ENCODE measurements at regions not wholly inside any gene's neighbourhood (a gene's known extent, or its start where the extent isn't known, plus 50 kb on each side); places are given as distances from the start of the nearest gene placed in this dataset.

DNA sequence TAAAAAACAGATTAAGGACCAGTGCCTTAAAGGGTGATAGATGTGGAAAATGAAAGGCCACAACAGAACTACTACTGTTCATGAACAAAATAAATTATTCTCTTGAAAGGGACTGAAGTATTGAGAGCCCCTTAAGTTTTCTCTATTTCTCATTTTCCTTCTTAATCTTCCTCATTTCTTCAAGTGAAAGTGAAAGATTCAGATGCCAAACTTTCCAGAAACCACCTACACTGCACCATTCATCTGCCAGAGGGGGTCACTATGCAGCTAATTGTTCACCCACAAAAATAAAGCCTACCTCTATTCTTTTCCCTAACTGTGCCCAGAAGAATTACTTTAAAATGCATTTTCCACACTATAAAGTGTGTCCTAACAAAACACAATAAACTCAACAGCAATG lies 140.1 kb downstream of the NR4A2 start:
- Mint-ChIP-seq H3K27me3 (peaks cover 0 to 3% (median 0%) of the 10 kb centered on the region in 5 donors), H3K9me3 (no peaks in the 10 kb centered on the region), H3K4me3 (no peak overlapping the region), H3K27ac (no peak overlapping the region), H3K36me3 (no peaks in the 10 kb centered on the region), H3K4me1 (no peaks in the 10 kb centered on the region)
- no peak for ATAC-seq
- POLR2A ChIA-PET: no interaction called here
- DNase-seq: peak in 1 of 10 donors; percentile 3

DNA sequence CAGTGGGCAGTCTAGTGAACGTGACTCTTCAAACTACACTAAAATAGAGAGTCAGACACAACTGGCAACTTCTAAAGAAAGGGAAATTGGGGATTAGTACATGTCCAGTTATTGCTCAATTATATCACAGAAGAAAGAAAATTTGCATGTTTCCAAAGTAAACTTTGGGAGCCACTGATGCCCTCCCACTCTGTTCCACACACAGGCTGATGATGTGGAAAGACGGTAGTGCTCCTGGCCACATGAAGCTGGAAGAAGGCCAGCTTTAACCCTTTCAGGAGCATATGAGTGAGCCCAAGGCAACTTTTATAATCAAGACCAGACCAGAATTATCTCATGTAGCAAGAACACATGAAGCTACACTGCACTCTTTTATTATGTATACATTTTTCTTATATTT lies 141.0 kb downstream of the NR4A2 start:
- Mint-ChIP-seq H3K27ac (no peak overlapping the region), H3K4me3 (no peak overlapping the region), H3K36me3 (no peaks in the 10 kb centered on the region), H3K4me1 (no peaks in the 10 kb centered on the region), H3K9me3 (no peaks in the 10 kb centered on the region), H3K27me3 (peaks cover 0 to 3% (median 0%) of the 10 kb centered on the region in 5 donors)
- ATAC-seq: no peak
- POLR2A ChIA-PET: no interaction called here
- no peak for DNase-seq

- DNase-seq (no peak), ATAC-seq (no peak)
- Mint-ChIP-seq H3K27ac (no peak overlapping the region), H3K9me3 (no peaks in the 10 kb centered on the region), H3K27me3 (peaks cover 0 to 4% (median under 1%) of the 10 kb centered on the region in 5 donors), H3K4me1 (no peaks in the 10 kb centered on the region), H3K36me3 (no peaks in the 10 kb centered on the region), H3K4me3 (no peak overlapping the region)
- POLR2A ChIA-PET: no interaction called here
Observed at GRCh38 chr2:156190517-156190916, 142.0 kb downstream of the NR4A2 start.

DNA sequence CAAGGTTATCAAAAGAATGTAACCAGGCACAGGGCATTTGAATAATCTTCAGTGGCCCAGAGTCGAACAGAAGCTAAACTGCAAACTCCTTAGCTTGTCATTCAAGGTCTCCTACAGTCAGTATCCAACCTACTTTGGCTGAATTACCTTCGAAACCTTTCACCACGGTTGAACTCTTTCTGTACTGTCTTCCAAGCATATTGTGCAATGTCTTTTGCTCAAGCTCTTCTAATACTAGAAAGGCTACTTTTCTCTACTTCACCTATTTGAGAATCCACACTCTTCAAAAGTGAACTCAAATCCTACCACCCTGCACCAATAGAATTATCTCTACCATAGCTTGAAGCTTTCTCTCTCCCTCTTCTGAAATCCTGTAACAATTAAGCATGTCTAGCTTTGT lies 142.9 kb downstream of the NR4A2 start:
- Mint-ChIP-seq H3K4me1 (no peaks in the 10 kb centered on the region), H3K9me3 (no peaks in the 10 kb centered on the region), H3K27me3 (peaks cover 0 to 6% (median 2%) of the 10 kb centered on the region in 5 donors), H3K27ac (no peak overlapping the region), H3K36me3 (no peaks in the 10 kb centered on the region), H3K4me3 (no peak overlapping the region)
- DNase-seq: no peak
- ATAC-seq: no peak
- POLR2A ChIA-PET: no interaction called here

- H3K4me3 Mint-ChIP-seq: no peak overlapping the region
- no peaks in the 10 kb centered on the region for H3K36me3 Mint-ChIP-seq
- no peak overlapping the region for H3K27ac Mint-ChIP-seq
- H3K9me3 Mint-ChIP-seq: no peaks in the 10 kb centered on the region
- H3K4me1 Mint-ChIP-seq: no peaks in the 10 kb centered on the region
- peaks cover 1 to 8% (median 3%) of the 10 kb centered on the region in 5 donors for H3K27me3 Mint-ChIP-seq
- no peak for ATAC-seq
- POLR2A ChIA-PET: no interaction called here
- no peak for DNase-seq
Observed at GRCh38 chr2:156189143-156189542, 143.4 kb downstream of the NR4A2 start.

GRCh38 chr2:156182132-156182531 lies 150.4 kb downstream of the NR4A2 start:
- no peak for DNase-seq
- H3K36me3 Mint-ChIP-seq: no peaks in the 10 kb centered on the region
- H3K27ac Mint-ChIP-seq: no peak overlapping the region
- no peak overlapping the region for H3K4me3 Mint-ChIP-seq
- no peak for ATAC-seq
- POLR2A ChIA-PET: no interaction called here
- H3K9me3 Mint-ChIP-seq: no peaks in the 10 kb centered on the region
- no peaks in the 10 kb centered on the region for H3K4me1 Mint-ChIP-seq
- H3K27me3 Mint-ChIP-seq: peaks cover 6 to 18% (median 13%) of the 10 kb centered on the region in 5 donors

- Mint-ChIP-seq H3K36me3 (no peaks in the 10 kb centered on the region), H3K9me3 (no peaks in the 10 kb centered on the region), H3K27ac (no peak overlapping the region), H3K27me3 (peaks cover 6 to 18% (median 11%) of the 10 kb centered on the region in 5 donors), H3K4me3 (no peak overlapping the region), H3K4me1 (no peaks in the 10 kb centered on the region)
- DNase-seq: no peak
- POLR2A ChIA-PET: no interaction called here
- ATAC-seq: no peak
Observed at GRCh38 chr2:156181208-156181607, 151.3 kb downstream of the NR4A2 start.

GRCh38 chr2:156177654-156178053 lies 154.9 kb downstream of the NR4A2 start:
- no peaks in the 10 kb centered on the region for H3K36me3 Mint-ChIP-seq
- peaks cover 1 to 9% (median 3%) of the 10 kb centered on the region in 5 donors for H3K27me3 Mint-ChIP-seq
- no peak overlapping the region for H3K4me3 Mint-ChIP-seq
- DNase-seq (no peak), ATAC-seq (no peak)
- POLR2A ChIA-PET: no interaction called here
- H3K9me3 Mint-ChIP-seq: peaks cover 0 to 4% (median 0%) of the 10 kb centered on the region in 9 donors
- H3K4me1 Mint-ChIP-seq: no peaks in the 10 kb centered on the region
- no peak overlapping the region for H3K27ac Mint-ChIP-seq

GRCh38 chr2:156175946-156176345 lies 156.6 kb downstream of the NR4A2 start:
- Mint-ChIP-seq H3K9me3 (peaks cover 0 to 6% (median 0%) of the 10 kb centered on the region in 9 donors), H3K4me3 (no peak overlapping the region), H3K27ac (no peak overlapping the region), H3K36me3 (no peaks in the 10 kb centered on the region), H3K27me3 (peaks cover 3 to 15% (median 12%) of the 10 kb centered on the region in 5 donors), H3K4me1 (no peaks in the 10 kb centered on the region)
- ATAC-seq (no peak), DNase-seq (no peak)
- POLR2A ChIA-PET: no interaction called here

GRCh38 chr2:156170929-156171328 lies 161.6 kb downstream of the NR4A2 start:
- DNase-seq (no peak), ATAC-seq (no peak)
- Mint-ChIP-seq H3K27ac (no peak overlapping the region), H3K4me1 (no peaks in the 10 kb centered on the region), H3K27me3 (peaks cover 3 to 26% (median 22%) of the 10 kb centered on the region in 5 donors), H3K4me3 (no peak overlapping the region), H3K9me3 (peaks cover 0 to 6% (median 2%) of the 10 kb centered on the region in 9 donors), H3K36me3 (no peaks in the 10 kb centered on the region)
- POLR2A ChIA-PET: no interaction called here

- DNase-seq (no peak), ATAC-seq (no peak)
- H3K27ac Mint-ChIP-seq: no peak overlapping the region
- peaks cover 2 to 14% (median 8%) of the 10 kb centered on the region in 5 donors for H3K27me3 Mint-ChIP-seq
- H3K4me1 Mint-ChIP-seq: no peaks in the 10 kb centered on the region
- no peaks in the 10 kb centered on the region for H3K36me3 Mint-ChIP-seq
- POLR2A ChIA-PET: no interaction called here
- no peak overlapping the region for H3K4me3 Mint-ChIP-seq
- H3K9me3 Mint-ChIP-seq: peaks cover 0 to 4% (median 0%) of the 10 kb centered on the region in 9 donors
Observed at GRCh38 chr2:156165742-156166141, 166.8 kb downstream of the NR4A2 start.

DNA sequence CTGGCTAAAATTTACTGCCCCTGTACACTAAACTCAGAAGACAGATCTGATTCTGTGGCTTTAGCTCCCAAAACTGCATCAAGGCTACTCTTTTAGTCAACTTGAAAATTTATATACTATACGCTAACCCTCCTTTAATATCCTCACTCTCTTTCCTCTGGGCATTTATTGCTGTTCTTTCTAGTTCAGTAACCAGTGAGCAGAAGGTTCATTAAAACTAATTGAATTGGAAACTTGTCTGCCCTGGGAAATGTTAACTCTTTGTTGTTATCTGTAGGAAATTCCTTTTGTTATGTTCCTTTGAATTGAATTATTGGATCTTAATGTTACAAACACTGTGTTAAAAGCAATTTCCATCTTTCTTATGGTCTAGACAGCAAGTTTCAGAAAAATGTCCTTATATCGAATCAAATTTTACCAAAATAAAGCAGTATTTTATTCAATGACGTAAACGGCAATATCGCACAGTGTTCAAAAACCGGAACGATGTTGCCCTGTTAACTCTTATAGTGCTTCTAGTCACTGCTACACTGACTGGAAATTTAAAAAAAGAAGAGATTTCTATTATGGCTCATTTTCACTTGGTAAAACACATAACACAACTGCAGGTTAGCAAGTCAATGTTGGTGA lies 168.3 kb downstream of the NR4A2 start:
- H3K27me3 Mint-ChIP-seq: peaks cover 4 to 14% (median 7%) of the 10 kb centered on the region in 5 donors
- no peaks in the 10 kb centered on the region for H3K4me1 Mint-ChIP-seq
- no peak for DNase-seq
- no peaks in the 10 kb centered on the region for H3K36me3 Mint-ChIP-seq
- ATAC-seq: no peak
- POLR2A ChIA-PET: no interaction called here
- no peak overlapping the region for H3K27ac Mint-ChIP-seq
- no peaks in the 10 kb centered on the region for H3K9me3 Mint-ChIP-seq
- H3K4me3 Mint-ChIP-seq: no peak overlapping the region

GRCh38 chr2:156158808-156159207 lies 173.7 kb downstream of the NR4A2 start:
- ATAC-seq (no peak), DNase-seq (no peak)
- peaks cover 0 to 3% (median 0%) of the 10 kb centered on the region in 5 donors for H3K27me3 Mint-ChIP-seq
- POLR2A ChIA-PET: no interaction called here
- no peaks in the 10 kb centered on the region for H3K9me3 Mint-ChIP-seq
- no peak overlapping the region for H3K4me3 Mint-ChIP-seq
- no peaks in the 10 kb centered on the region for H3K36me3 Mint-ChIP-seq
- H3K4me1 Mint-ChIP-seq: no peaks in the 10 kb centered on the region
- H3K27ac Mint-ChIP-seq: no peak overlapping the region

DNA sequence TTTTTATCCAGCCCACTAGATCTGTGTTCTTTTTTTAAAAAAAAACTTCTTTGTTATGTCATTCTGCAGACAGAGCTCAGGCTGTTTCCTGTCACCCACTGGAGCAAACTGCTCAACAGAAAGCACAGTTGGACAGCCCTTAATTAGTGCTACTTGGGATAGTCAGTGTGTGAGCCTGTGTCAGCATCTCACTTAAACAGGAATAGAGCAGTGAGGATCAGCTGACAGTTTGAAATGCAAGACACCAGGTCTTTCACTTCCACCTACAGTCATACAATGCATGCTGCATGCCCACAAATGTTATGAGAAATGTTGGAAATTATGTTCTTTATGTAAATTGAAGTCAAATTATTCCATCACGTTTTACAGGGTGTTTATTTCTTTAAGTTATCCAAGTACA lies 174.9 kb downstream of the NR4A2 start:
- no peaks in the 10 kb centered on the region for H3K4me1 Mint-ChIP-seq
- no peak overlapping the region for H3K4me3 Mint-ChIP-seq
- ATAC-seq: no peak
- H3K27ac Mint-ChIP-seq: no peak overlapping the region
- no peaks in the 10 kb centered on the region for H3K9me3 Mint-ChIP-seq
- no peaks in the 10 kb centered on the region for H3K36me3 Mint-ChIP-seq
- no peak for DNase-seq
- POLR2A ChIA-PET: no interaction called here
- H3K27me3 Mint-ChIP-seq: peaks cover 0 to 5% (median 0%) of the 10 kb centered on the region in 5 donors

Measured in naive thymus-derived CD8-positive, alpha-beta T cell (primary cell).